HepG2 (cell line): ENCODE measurements at regions not wholly inside any gene's neighbourhood (a gene's known extent, or its start where the extent isn't known, plus 50 kb on each side); places are given as distances from the start of the nearest gene placed in this dataset.

ENCODE experiments used
- ATAC-seq: fragments of 200-7000 bp; cut with Tn5 transposase; 3 replicates; pipeline ENCODE4 v1.9.1; 2020; ENCODE audit warnings: mild to moderate bottlenecking, moderate library complexity
- BruUV-seq: library from RNA; stranded (reverse); fragments of 400-500 nt; replicated peaks from 2 replicates; lab custom pipeline; 2021; lab: Mats Ljungman, UMichigan
- CTCF ChIA-PET: fragments of 300-600 bp; formaldehyde crosslinking; extraction: SDS; loops from one replicate; lab custom pipeline; 2021; ENCODE audit warnings: low total read pairs, inconsistent platforms, low intra/inter-chr PET ratio; lab: Yijun Ruan, JAX
- POLR2A ChIA-PET: fragments of 350-600 bp; sonication (Branson Sonifier 250); formaldehyde crosslinking; loops from one replicate; lab custom pipeline; 2020; ENCODE audit warnings: antibody characterized with exemption, inconsistent platforms; lab: Yijun Ruan, JAX
- DNase-seq: peaks from one replicate; pipeline ENCODE4 v3.0.0-alpha.2; 2015; ENCODE audit warnings: low spot score
- FAIRE-seq: peaks from 3 replicates; lab custom pipeline; 2011; peaks lifted over from hg19 to GRCh38; lab: Jason Lieb, UNC
- H2AFZ ChIP-seq: one replicate; pipeline ENCODE4 v1.6.1; 2011; ENCODE audit warnings: low read length, inconsistent platforms
- H3K27ac ChIP-seq: fragments of 300-600 bp; 3 replicates; pipeline ENCODE4 v1.8.0; 2011; ENCODE audit warnings: mixed run types, mild to moderate bottlenecking, mixed read lengths, low read length, inconsistent platforms; ENCODE audit not compliant: insufficient read depth; ENCODE audit errors: extremely low read length
- H3K27me3 ChIP-seq, 2 experiments: fragments of 200-600 bp in 1 of 2; 2 replicates in 1 of 2; 3 replicates in 1 of 2; pipeline versions ENCODE4 v1.6.0 to v1.8.0; 2011; ENCODE audit warnings: low read length in 2 of 2, mild to moderate bottlenecking in 2 of 2, moderate library complexity in 2 of 2, inconsistent platforms in 1 of 2; ENCODE audit not compliant: insufficient read depth in 2 of 2, control insufficient read depth in 1 of 2
- H3K36me3 ChIP-seq, 2 experiments: fragments of 200-600 bp in 1 of 2; replicated peaks in 1 of 2; 2 replicates in 1 of 2; 3 replicates in 1 of 2; pipeline versions ENCODE4 v1.5.1 to v1.8.0; 2011; ENCODE audit warnings: low read length in 2 of 2, inconsistent platforms in 1 of 2; ENCODE audit not compliant: insufficient read depth in 2 of 2, control insufficient read depth in 1 of 2
- H3K4me1 ChIP-seq: 2 replicates; pipeline ENCODE4 v1.5.1; 2012; ENCODE audit warnings: low read length, inconsistent platforms; ENCODE audit not compliant: insufficient read depth
- H3K4me2 ChIP-seq: 2 replicates; pipeline ENCODE4 v1.6.0; 2011; ENCODE audit warnings: low read depth, low read length, inconsistent platforms
- H3K4me3 ChIP-seq, 3 experiments: fragments of 200-600 bp in 1 of 3; sonication (generic), shearing (Covaris generic) in 1 of 3; replicated peaks in 1 of 3; 2 replicates each; pipeline ENCODE4 v1.5.1; 2011 to 2016; ENCODE audit warnings: low read length in 3 of 3, inconsistent platforms in 2 of 3, low read depth in 2 of 3, mild to moderate bottlenecking in 2 of 3, control low read depth in 1 of 3, mixed read lengths in 1 of 3; ENCODE audit not compliant: insufficient read depth in 1 of 3
- H3K79me2 ChIP-seq: one replicate; pipeline ENCODE4 v1.6.1; 2011; ENCODE audit warnings: low read length, inconsistent platforms; ENCODE audit not compliant: insufficient read depth
- H3K9ac ChIP-seq: 2 replicates; pipeline ENCODE4 v1.6.0; 2011; ENCODE audit warnings: mild to moderate bottlenecking, low read depth, low read length, inconsistent platforms; ENCODE audit not compliant: insufficient read depth
- H3K9me3 ChIP-seq: 2 replicates; pipeline ENCODE4 v1.5.1; 2012; ENCODE audit warnings: mild to moderate bottlenecking, low read length
- H4K20me1 ChIP-seq: 2 replicates; pipeline ENCODE4 v1.6.0; 2011; ENCODE audit warnings: inconsistent platforms, mild to moderate bottlenecking, low read length, moderate library complexity; ENCODE audit not compliant: insufficient read depth
- AHR ChIP-seq: IDR thresholded peaks from 2 replicates; pipeline ENCODE4 v1.6.1; 2018; ENCODE audit warnings: missing genetic modification reagents, missing compliant biosample characterization
- ATF7 ChIP-seq, 2 experiments: fragments of 450-650 bp in 1 of 2; sonication (generic) in 1 of 2; formaldehyde crosslinking in 1 of 2; IDR thresholded peaks; 2 replicates each; pipeline versions ENCODE4 v1.4.0 to v1.6.1; 2016 to 2020; ENCODE audit warnings: antibody characterized with exemption in 1 of 2, mild to moderate bottlenecking in 1 of 2, missing genetic modification reagents in 1 of 2
- BCLAF1 ChIP-seq: fragments of 450-650 bp; IDR thresholded peaks from 2 replicates; pipeline ENCODE4 v1.6.1; 2017; ENCODE audit warnings: mild to moderate bottlenecking
- CAMTA2 ChIP-seq: sonication (generic); formaldehyde crosslinking; IDR thresholded peaks from 2 replicates; pipeline ENCODE4 v1.4.0; 2020; ENCODE audit warnings: mild to moderate bottlenecking, missing genetic modification reagents, borderline replicate concordance
- GLI4 ChIP-seq: sonication (generic); formaldehyde crosslinking; IDR thresholded peaks from 2 replicates; pipeline ENCODE4 v1.5.1; 2020; ENCODE audit warnings: missing genetic modification reagents, mild to moderate bottlenecking, moderate library complexity, borderline replicate concordance
- HNF4A ChIP-seq: sonication (generic); formaldehyde crosslinking; IDR thresholded peaks from 2 replicates; pipeline ENCODE4 v1.4.0; 2020; ENCODE audit warnings: missing genetic modification reagents
- HOXA9 ChIP-seq: sonication (generic); formaldehyde crosslinking; IDR thresholded peaks from 2 replicates; pipeline ENCODE4 v1.8.1; 2022; ENCODE audit warnings: missing genetic modification reagents, mild to moderate bottlenecking, moderate library complexity, borderline replicate concordance
- RNF2 ChIP-seq: fragments of 450-650 bp; conservative IDR thresholded peaks from 2 replicates; pipeline ENCODE4 v1.6.1; 2016; ENCODE audit warnings: low read depth
- SOX6 ChIP-seq, 2 experiments: fragments of 450-650 bp in 1 of 2; sonication (generic) in 1 of 2; formaldehyde crosslinking in 1 of 2; IDR thresholded peaks; 2 replicates each; pipeline versions ENCODE4 v1.4.0 to v1.6.1; 2017 to 2020; ENCODE audit warnings: antibody characterized with exemption in 1 of 2, mild to moderate bottlenecking in 1 of 2, missing genetic modification reagents in 1 of 2
- YEATS4 ChIP-seq: sonication (generic); formaldehyde crosslinking; IDR thresholded peaks from 2 replicates; pipeline ENCODE4 v1.4.0; 2020; ENCODE audit warnings: missing genetic modification reagents, borderline replicate concordance
- ZNF337 ChIP-seq: sonication (generic); formaldehyde crosslinking; IDR thresholded peaks from 2 replicates; pipeline ENCODE4 v1.5.1; 2020; ENCODE audit warnings: missing genetic modification reagents, low read depth, mild to moderate bottlenecking, borderline replicate concordance
- ZNF614 ChIP-seq: IDR thresholded peaks from 2 replicates; pipeline ENCODE4 v1.6.1; 2018; ENCODE audit warnings: missing biosample characterization, missing genetic modification reagents, inconsistent platforms, borderline replicate concordance
- ZNF629 ChIP-seq: sonication (generic); formaldehyde crosslinking; conservative IDR thresholded peaks from 2 replicates; pipeline ENCODE4 v1.5.0; 2020; ENCODE audit warnings: missing genetic modification reagents
- ZNF709 ChIP-seq: sonication (generic); formaldehyde crosslinking; IDR thresholded peaks from 2 replicates; pipeline ENCODE4 v1.5.0; 2020; ENCODE audit warnings: mild to moderate bottlenecking, missing genetic modification reagents
- ZNF713 ChIP-seq: sonication (generic); formaldehyde crosslinking; IDR thresholded peaks from 2 replicates; pipeline ENCODE4 v1.4.0; 2020; ENCODE audit warnings: mild to moderate bottlenecking, missing genetic modification reagents
- ZNF740 ChIP-seq: sonication (generic); formaldehyde crosslinking; IDR thresholded peaks from 2 replicates; pipeline ENCODE4 v1.4.0; 2020; ENCODE audit warnings: missing genetic modification reagents
- ZNF761 ChIP-seq: sonication (generic); formaldehyde crosslinking; conservative IDR thresholded peaks from 2 replicates; pipeline ENCODE4 v1.4.0; 2020; ENCODE audit warnings: mild to moderate bottlenecking, missing genetic modification reagents
- ZNF773 ChIP-seq: sonication (generic); formaldehyde crosslinking; IDR thresholded peaks from 2 replicates; pipeline ENCODE4 v1.4.0; 2020; ENCODE audit warnings: missing genetic modification reagents, borderline replicate concordance
- WGBS: methylation state at CpG from one replicate; pipeline ENCODE4 v1.1.6; 2017; ENCODE audit warnings: low lambda C conversion rate; 5-methylcytosine and 5-hydroxymethylcytosine counted together
- in situ Hi-C: cut with HindIII; loops from 2 replicates; pipeline ENCODE4 v1.10.0; 2017; ENCODE audit warnings: low pct_unique_long_range_greater_than_20kb; ENCODE audit not compliant: extremely low pct_ligation_motif_present
- intact Hi-C: fragments of 100-400 bp; cut with micrococcal nuclease; formaldehyde crosslinking; loops from one replicate; pipeline ENCODE4 v1.10.0; 2022; ENCODE audit not compliant: unreplicated experiment

- no peak for TF ChIP-seq BCLAF1
- no peak for TF ChIP-seq RNF2
- no peak for TF ChIP-seq ZNF629
- TF ChIP-seq ATF7 (IDR thresholded peaks at IDR 0.05), result no peak
- TF ChIP-seq ATF7 (CRISPR knock-in tag; IDR thresholded peaks at IDR 0.05), result no peak
- TF ChIP-seq YEATS4 (CRISPR knock-in tag), result no peak
- TF ChIP-seq ZNF713, result no peak
- no peak for TF ChIP-seq HNF4A (CRISPR knock-in tag)
- no peak for TF ChIP-seq HOXA9 (CRISPR knock-in tag)
- TF ChIP-seq AHR (CRISPR knock-in tag), result no peak
- no peak for TF ChIP-seq ZNF614 (CRISPR knock-in tag)
- TF ChIP-seq ZNF337, result no peak
- no peak for TF ChIP-seq ZNF740 (CRISPR knock-in tag)
- TF ChIP-seq ZNF761 (CRISPR knock-in tag), result no peak
- no peak for TF ChIP-seq ZNF773 (CRISPR knock-in tag)
- no peak for TF ChIP-seq ZNF709 (CRISPR knock-in tag)
- TF ChIP-seq CAMTA2, result no peak
- TF ChIP-seq GLI4 (CRISPR knock-in tag), result no peak
- TF ChIP-seq SOX6 (IDR thresholded peaks at IDR 0.05), result no peak
- no peak for TF ChIP-seq SOX6 (CRISPR knock-in tag; IDR thresholded peaks at IDR 0.05)
- FAIRE-seq, result no peak
- ATAC-seq, result no peak
- no peak overlapping the region for H2AFZ ChIP-seq
- no peaks in the 10 kb centered on the region; a peak in 2 of 5 replicates for H3K27me3 ChIP-seq
- H3K4me1 ChIP-seq, result no peaks in the 10 kb centered on the region
- 23% methylated on average over 1 of the region's 1 CpG for WGBS
- no peaks in the 10 kb centered on the region for H3K36me3 ChIP-seq
- intact Hi-C loops, result loop anchor here (5.0 kb wide), 1 partner anchor 123 kb away; no protein-coding TSS in a partner anchor
- ChIA-PET CTCF (interaction anchor here (1.6 kb wide), 1 partner anchor 94 kb away, joined by 4 read pairs; no protein-coding TSS in a partner anchor), POLR2A (no interaction called here)
- in situ Hi-C loops, result no loop called here
- BruUV-seq, result no TSS peak
- DNase-seq, result no peak
- H3K79me2 ChIP-seq, result no peaks in the 10 kb centered on the region
- no peak overlapping the region for H3K9ac ChIP-seq
- no peaks in the 10 kb centered on the region for H4K20me1 ChIP-seq
- H3K4me3 ChIP-seq, result no peak overlapping the region
- no peak overlapping the region for H3K4me2 ChIP-seq
- peaks cover 11% of the 10 kb centered on the region for H3K9me3 ChIP-seq
- no peak overlapping the region for H3K27ac ChIP-seq
Observed at GRCh38 chr6:142568857-142569597, 267.2 kb downstream of the ADGRG6 start.
